SJSA1 (cell line): ENCODE measurements at regions not wholly inside any gene's neighbourhood (a gene's known extent, or its start where the extent isn't known, plus 50 kb on each side); places are given as distances from the start of the nearest gene placed in this dataset.

ENCODE experiments used
- DNase-seq, 2 experiments: peaks; one replicate each; pipeline ENCODE4 v3.0.0-alpha.2; 2015 to 2020; ENCODE audit warnings: low spot score in 2 of 2, low read depth in 1 of 2
- H3K27ac ChIP-seq: fragments of 250-450 bp; sonication (Bioruptor Pico); 2 replicates; pipeline ENCODE4 v1.5.1; 2020; ENCODE audit warnings: mild to moderate bottlenecking, moderate library complexity
- H3K27me3 ChIP-seq: fragments of 250-450 bp; sonication (Bioruptor Pico); replicated peaks from 2 replicates; pipeline ENCODE4 v1.5.1; 2020; ENCODE audit warnings: mild to moderate bottlenecking, moderate library complexity
- H3K36me3 ChIP-seq: fragments of 250-450 bp; sonication (Bioruptor Pico); 2 replicates; pipeline ENCODE4 v1.5.1; 2020; ENCODE audit warnings: mild to moderate bottlenecking
- H3K4me1 ChIP-seq: fragments of 250-450 bp; sonication (Bioruptor Pico); replicated peaks from 2 replicates; pipeline ENCODE4 v1.6.1; 2021; ENCODE audit warnings: mild to moderate bottlenecking
- H3K4me3 ChIP-seq: fragments of 250-450 bp; sonication (Bioruptor Pico); 2 replicates; pipeline ENCODE4 v1.5.1; 2020; ENCODE audit warnings: mild to moderate bottlenecking
- H3K9me3 ChIP-seq: fragments of 250-450 bp; sonication (Bioruptor Pico); replicated peaks from 2 replicates; pipeline ENCODE4 v1.5.1; 2020; ENCODE audit warnings: mild to moderate bottlenecking

DNA sequence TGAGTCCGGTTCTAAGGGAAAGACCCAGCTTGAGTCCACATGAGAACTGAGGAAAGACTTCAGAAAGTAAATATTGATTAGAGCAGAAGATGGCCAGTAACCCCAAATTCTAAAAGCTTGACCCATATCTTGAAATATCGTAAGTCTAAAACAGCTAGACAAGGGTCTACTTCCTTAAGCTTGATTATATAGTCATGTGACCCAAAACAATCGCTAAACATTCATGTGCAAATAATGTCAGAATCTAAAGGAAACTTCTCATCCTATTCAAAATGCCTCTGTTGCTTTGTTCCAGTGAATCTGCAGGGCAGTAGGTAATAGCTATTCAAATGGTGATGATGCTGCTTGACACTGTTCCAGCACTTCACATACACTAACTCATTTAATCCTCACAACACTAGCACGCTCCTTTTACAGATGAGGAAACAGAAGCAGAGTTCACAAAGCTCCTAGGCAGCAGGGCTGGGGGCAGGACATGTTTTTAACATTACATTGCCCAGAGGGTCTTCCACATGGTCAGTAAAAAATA lies 52.6 kb downstream of the TCF20 start:
- no peaks in the 10 kb centered on the region for H3K9me3 ChIP-seq
- H3K27me3 ChIP-seq: no peaks in the 10 kb centered on the region
- no peak for DNase-seq
- H3K36me3 ChIP-seq: peaks cover 21% of the 10 kb centered on the region
- H3K4me3 ChIP-seq: no peak overlapping the region
- H3K4me1 ChIP-seq: no peaks in the 10 kb centered on the region
- no peak overlapping the region for H3K27ac ChIP-seq

DNA sequence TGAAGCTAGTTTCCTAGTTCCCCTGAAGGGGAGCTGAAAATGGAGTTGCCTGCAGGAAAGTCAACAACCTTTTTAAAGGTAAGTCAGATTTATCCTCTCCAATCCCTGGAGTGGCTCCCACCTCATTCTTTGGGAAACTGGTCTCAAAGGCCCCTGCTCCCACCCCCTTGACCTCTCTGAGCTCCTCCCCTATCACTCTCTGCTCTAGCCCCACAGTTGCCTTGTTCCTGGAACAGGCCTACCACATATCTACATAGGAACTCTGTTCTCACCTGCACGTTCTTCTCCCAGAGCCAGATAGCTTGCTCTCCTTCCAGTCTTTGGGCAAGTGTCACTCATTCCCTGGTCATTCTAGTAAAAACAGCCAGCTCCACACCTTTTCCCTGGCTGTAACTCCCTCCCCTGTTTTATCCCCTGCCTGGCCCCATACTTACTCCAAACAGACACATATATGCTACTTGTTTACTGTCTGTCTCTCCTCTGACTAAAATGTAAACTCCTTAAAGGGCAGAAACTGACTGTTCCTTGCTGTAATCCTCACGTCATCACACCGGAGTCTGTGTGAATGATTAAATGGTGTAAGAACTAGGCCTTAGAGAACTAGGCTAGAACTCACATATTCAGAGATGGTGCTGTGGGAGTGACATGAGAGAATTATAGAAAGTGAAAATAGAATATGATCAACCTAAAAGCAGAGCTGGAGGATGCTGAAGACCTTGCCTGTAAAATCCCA lies 53.3 kb downstream of the TCF20 start:
- Histone ChIP-seq H3K36me3 (peaks cover 27% of the 10 kb centered on the region), H3K9me3 (no peaks in the 10 kb centered on the region), H3K4me3 (no peak overlapping the region), H3K27ac (no peak overlapping the region), H3K4me1 (no peaks in the 10 kb centered on the region), H3K27me3 (no peaks in the 10 kb centered on the region)
- DNase-seq: no peak

DNA sequence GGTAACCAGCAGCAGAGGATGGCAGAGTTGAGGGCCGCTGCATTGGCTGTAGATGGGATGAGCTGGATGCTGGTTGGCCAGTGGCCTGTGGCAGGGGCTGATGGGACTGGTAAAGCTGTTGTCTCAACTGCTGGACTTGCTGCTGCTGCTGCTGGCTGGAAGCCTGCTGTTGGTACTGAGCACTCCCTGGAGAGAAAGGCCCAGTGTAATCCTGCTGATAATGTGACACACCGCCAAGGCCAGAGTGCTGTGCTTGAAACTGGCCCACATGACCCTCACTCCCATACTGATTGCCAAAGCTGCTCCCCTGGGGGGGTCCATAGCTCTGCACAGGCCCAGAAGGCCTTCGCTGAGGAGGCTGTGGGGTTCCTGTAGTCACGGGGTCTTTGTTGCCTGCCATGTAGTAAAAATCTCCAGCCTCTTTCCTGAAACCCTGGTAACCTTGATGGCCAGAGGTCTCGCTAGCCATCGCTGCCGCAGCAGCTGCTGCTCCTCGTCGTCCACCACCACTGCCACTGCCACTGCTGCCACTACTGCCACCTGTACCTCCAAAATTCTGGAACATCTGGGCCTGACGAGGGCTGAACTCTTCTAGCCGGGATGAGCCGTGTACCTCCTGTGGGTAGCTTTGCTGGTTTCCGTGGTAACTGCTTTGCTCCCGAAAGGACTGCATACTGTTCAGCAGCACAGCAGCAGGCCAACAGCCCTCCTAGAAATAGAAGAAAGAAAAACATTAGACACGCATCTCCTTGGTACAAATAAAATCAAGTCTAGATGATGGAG lies 55.6 kb downstream of the TCF20 start:
- DNase-seq: no peak
- Histone ChIP-seq H3K36me3 (peaks cover 46% of the 10 kb centered on the region), H3K9me3 (no peaks in the 10 kb centered on the region), H3K27ac (no peak overlapping the region), H3K4me1 (no peaks in the 10 kb centered on the region), H3K4me3 (no peak overlapping the region), H3K27me3 (no peaks in the 10 kb centered on the region)

DNA sequence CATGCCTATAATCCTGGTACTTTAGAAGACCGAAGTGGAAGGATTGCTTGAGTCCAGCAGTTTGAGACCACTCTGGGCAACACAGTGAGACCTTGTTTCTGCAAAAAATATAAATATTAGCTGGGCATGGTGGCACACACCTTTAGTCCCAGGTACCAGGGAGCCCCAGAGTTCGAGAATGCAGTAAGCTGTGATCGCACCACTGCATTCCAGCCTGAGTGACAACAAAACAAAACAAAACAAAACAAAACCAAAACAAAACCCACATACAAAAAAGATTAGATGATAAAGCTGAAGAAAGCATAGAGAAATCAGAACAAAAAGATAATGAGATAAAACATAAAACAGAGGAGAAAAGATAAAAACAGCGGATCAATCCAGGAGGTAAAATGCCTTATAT lies 62.1 kb downstream of the TCF20 start:
- Histone ChIP-seq H3K27ac (no peak overlapping the region), H3K4me1 (no peaks in the 10 kb centered on the region), H3K9me3 (no peaks in the 10 kb centered on the region), H3K27me3 (no peaks in the 10 kb centered on the region), H3K36me3 (peaks cover 42% of the 10 kb centered on the region), H3K4me3 (no peak overlapping the region)
- no peak for DNase-seq

DNA sequence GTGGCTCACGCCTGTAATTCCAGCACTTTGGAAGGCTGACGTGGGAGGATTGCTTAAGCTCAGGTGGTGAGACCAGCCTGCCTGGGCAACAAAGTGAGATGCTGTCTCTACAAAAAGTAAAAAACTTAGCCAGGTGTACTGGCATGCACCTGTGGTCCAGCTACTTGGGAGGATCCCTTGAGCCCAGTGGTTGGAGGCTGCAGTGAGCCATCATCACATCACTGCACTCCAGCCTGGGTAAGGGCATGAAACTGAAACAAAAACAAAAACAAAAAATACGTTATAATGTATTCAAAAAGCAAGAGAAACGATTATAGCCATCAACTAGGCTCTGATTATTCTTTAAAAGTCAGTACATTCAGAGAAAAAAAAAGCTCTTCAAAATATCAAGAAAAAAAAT lies 62.5 kb downstream of the TCF20 start:
- Histone ChIP-seq H3K9me3 (no peaks in the 10 kb centered on the region), H3K4me1 (no peaks in the 10 kb centered on the region), H3K4me3 (no peak overlapping the region), H3K27ac (no peak overlapping the region), H3K27me3 (no peaks in the 10 kb centered on the region), H3K36me3 (peaks cover 38% of the 10 kb centered on the region)
- no peak for DNase-seq

DNA sequence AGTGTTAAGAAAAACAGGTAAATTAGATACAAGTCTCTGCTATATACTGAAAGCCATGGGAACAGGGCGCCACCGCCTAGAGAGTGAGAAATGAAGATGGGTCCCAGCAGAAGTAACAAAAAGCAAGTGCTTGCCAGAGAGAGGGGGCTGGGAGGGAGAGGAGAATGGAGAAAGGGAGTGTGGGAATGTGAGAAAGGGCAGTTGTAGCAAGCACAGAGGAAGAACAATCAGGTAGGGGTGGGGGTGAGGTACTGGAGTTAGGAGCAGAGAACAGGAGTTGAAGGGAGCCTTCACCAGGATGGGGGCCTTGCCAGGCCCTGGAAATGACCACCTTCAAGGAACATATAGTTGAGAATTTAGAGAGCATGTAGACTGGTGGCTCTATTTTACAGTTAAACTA lies 66.8 kb downstream of the TCF20 start:
- Histone ChIP-seq H3K36me3 (peaks cover 24% of the 10 kb centered on the region; the same call in 1 of the 2 replicates), H3K4me3 (no peak overlapping the region), H3K9me3 (no peaks in the 10 kb centered on the region), H3K27ac (no peak overlapping the region), H3K4me1 (no peaks in the 10 kb centered on the region), H3K27me3 (no peaks in the 10 kb centered on the region)
- DNase-seq: no peak

DNA sequence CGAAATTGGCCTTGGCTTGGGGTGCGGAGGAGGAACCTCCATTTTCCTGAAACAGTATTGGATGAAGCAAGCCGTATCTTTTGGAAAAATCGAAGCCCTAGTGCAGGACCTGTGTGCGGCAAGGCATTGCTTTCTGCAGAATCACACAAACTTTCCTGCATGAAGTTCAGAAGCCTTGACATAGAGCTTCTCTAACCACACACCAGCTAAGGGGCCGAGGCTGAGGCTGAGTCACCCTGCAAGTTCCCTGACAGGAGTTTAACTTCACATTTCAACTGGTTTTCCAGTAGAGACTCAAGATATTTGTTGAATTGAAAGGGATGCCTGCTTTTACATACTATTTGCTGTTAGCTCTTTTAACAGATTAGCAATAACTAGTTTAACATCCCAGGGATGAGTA lies 67.8 kb downstream of the TCF20 start:
- no peak overlapping the region for H3K27ac ChIP-seq
- no peaks in the 10 kb centered on the region for H3K4me1 ChIP-seq
- H3K9me3 ChIP-seq: no peaks in the 10 kb centered on the region
- no peak for DNase-seq
- peaks cover 24% of the 10 kb centered on the region; the same call in 1 of the 2 replicates for H3K36me3 ChIP-seq
- no peaks in the 10 kb centered on the region for H3K27me3 ChIP-seq
- H3K4me3 ChIP-seq: no peak overlapping the region

DNA sequence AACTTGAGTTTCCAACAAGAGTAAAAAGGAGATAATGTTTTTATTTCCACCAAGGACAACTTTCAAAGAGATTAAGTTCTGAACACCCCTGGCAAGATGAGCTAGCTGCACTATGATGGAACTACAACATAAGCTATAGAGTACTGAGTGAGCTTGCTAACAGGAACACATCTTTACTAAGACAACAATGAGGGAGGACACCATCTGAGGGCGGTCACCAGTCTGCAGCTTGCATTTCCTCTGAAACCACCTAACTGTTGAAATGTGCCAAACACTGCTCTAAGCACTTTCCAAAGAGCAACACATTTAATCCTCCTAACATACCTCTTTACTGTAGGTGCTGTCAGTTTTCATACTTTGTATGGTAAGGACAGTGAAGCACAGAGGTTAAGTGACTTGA lies 68.4 kb downstream of the TCF20 start:
- H3K4me3 ChIP-seq: no peak overlapping the region
- H3K27ac ChIP-seq: no peak overlapping the region
- H3K27me3 ChIP-seq: no peaks in the 10 kb centered on the region
- no peak for DNase-seq
- H3K4me1 ChIP-seq: no peaks in the 10 kb centered on the region
- no peaks in the 10 kb centered on the region for H3K9me3 ChIP-seq
- peaks cover 24% of the 10 kb centered on the region; the same call in 1 of the 2 replicates for H3K36me3 ChIP-seq

DNA sequence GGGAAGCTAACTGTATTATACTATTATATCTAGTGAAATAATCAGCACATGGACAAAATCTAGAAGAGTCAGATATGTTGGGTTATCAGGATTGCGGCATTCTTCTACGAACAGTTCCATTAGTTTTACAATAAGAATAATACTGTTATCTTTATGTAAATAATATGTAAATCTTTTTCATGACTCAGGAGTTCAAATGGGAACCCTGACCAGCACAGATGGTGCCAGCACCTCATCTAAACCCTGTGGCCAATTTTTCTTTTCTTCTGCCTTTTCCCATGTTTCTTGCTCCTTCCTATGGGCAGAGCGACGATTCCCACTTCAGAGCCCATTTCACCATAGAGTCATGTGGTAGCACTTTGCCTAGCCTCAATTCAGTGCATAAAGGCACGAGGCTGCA lies 68.4 kb upstream of the CYP2D6 start:
- Histone ChIP-seq H3K9me3 (no peaks in the 10 kb centered on the region), H3K4me3 (no peak overlapping the region), H3K27ac (no peak overlapping the region), H3K36me3 (peaks cover 12% of the 10 kb centered on the region; the same call in 1 of the 2 replicates), H3K4me1 (no peaks in the 10 kb centered on the region), H3K27me3 (no peaks in the 10 kb centered on the region)
- no peak for DNase-seq

DNA sequence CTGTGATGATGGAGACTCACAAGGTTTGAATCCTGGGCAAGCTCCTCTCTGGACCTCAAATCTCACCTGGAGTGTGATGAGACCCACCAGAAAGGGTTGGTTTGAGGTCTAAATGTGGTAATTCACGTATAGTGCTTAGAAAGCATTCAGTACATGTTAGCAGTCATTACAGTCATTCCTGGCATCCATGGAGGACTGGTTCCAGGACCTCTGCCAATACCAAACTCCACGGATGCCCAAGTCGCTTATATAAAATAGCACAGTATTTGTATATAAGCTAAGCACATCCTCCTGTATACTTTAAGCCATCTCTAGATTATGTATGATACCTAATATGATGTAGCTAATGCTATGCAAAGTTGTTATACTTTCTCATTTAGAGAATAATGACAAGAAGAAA lies 67.6 kb upstream of the CYP2D6 start:
- Histone ChIP-seq H3K27me3 (no peaks in the 10 kb centered on the region), H3K4me1 (no peaks in the 10 kb centered on the region), H3K36me3 (peaks cover 12% of the 10 kb centered on the region; the same call in 1 of the 2 replicates), H3K4me3 (no peak overlapping the region), H3K27ac (no peak overlapping the region), H3K9me3 (no peaks in the 10 kb centered on the region)
- DNase-seq: no peak

DNA sequence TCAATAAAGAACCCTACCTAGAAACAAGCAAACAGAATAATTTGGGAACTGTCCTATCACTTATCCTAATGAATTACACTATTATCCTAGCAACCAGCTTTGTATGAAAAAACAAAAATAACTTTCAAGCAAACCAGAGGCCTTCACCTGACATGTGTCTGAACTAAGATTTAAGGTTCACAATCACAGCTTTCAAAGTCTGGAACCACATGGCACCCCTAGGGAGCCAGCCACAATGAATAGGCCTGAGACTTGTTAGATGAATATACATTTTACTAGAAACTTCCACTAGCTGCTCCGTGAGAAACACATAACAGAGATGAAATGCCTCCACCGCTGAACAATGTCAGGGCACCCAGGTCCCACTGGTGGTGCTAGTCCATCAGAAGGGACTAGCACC lies 65.8 kb upstream of the CYP2D6 start:
- H3K4me3 ChIP-seq: no peak overlapping the region
- DNase-seq: no peak
- H3K27me3 ChIP-seq: no peaks in the 10 kb centered on the region
- no peaks in the 10 kb centered on the region for H3K9me3 ChIP-seq
- no peak overlapping the region for H3K27ac ChIP-seq
- H3K36me3 ChIP-seq: peaks cover 5% of the 10 kb centered on the region; the same call in 1 of the 2 replicates
- no peaks in the 10 kb centered on the region for H3K4me1 ChIP-seq

DNA sequence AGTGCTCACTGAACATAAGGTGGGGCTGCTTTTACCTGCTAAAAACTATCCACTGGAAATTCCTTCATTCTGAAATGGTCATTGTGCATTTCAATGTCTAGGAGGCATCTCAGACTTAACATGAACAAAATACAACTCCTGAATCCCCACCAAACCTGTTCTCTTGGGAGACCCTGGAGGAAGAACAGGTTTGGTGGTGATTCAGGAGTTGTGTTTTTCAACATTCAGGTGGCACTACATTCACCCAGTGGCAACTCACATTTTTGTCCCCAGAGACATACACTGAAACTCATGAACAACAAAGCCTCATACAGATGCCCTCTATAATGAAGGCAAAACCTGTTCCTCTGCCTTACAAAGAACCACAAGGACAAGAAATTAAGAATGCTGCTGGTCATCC lies 64.3 kb upstream of the CYP2D6 start:
- Histone ChIP-seq H3K4me3 (no peak overlapping the region), H3K27me3 (no peaks in the 10 kb centered on the region), H3K9me3 (no peaks in the 10 kb centered on the region), H3K27ac (no peak overlapping the region), H3K4me1 (no peaks in the 10 kb centered on the region), H3K36me3 (no peaks in the 10 kb centered on the region)
- DNase-seq: no peak

DNA sequence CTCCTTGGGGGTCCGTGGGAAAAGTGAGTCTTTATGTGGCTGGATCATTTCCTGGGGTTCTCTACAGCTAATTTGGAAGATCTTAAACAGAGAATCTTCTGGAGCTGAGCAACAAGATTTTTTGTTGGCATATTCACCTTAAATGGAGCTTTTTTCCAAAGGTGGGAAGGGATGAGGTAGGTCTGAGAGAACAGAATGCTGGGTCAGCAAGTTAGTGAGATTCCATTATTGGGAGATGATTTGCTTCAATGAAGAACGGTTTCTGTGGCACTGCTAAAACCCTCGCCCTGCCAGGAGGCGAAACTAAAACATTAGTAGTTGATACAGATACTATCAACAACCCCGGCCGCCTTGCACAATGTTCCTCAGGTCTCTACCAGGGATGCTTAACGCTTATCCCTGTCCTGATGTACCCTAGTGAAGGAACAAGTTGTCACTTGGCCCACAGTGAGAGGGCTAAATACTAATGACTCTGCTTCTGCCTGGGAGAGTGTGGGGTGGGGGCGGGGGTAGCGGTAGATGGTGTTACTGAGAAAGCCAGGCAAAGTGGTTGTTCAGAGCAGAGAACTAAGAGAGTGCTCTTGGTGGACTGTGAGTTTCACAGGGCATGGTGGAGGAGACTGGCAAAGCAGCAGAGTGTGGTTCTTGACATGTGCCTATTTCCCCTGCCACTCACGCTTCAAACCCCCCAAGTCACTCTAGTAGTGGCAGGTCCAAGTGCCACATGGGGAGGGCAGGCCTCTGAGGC lies 63.7 kb upstream of the CYP2D6 start:
- H3K4me1 ChIP-seq: no peaks in the 10 kb centered on the region
- no peak for DNase-seq
- H3K27me3 ChIP-seq: no peaks in the 10 kb centered on the region
- no peak overlapping the region for H3K4me3 ChIP-seq
- H3K36me3 ChIP-seq: no peaks in the 10 kb centered on the region; the same call in 1 of the 2 replicates
- no peak overlapping the region for H3K27ac ChIP-seq
- no peaks in the 10 kb centered on the region for H3K9me3 ChIP-seq

DNA sequence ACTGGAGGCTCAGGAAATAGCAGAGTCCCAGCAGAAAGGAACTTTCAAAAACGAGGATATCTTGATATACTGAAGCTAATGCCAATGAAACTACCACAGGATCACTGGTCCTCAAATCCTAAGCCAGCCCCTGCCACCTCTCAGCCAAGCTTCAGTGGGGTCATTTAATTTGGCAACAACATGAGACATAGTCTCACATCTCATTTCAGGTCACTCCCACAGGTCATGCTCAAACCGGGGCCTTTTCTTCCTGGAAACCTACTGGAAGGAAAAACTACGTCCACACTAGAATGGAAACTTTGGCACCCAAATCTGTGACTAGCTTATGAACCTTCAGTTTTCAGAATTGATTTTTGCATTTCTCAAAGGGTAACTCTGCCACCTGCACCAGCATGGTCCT lies 61.9 kb upstream of the CYP2D6 start:
- H3K27ac ChIP-seq: no peak overlapping the region
- H3K4me3 ChIP-seq: no peak overlapping the region
- H3K27me3 ChIP-seq: no peaks in the 10 kb centered on the region
- H3K36me3 ChIP-seq: no peaks in the 10 kb centered on the region; the same call in 1 of the 2 replicates
- no peak for DNase-seq
- no peaks in the 10 kb centered on the region for H3K9me3 ChIP-seq
- H3K4me1 ChIP-seq: peaks cover 10% of the 10 kb centered on the region
